ENCODE measurements at regions not wholly inside any gene's neighbourhood (a gene's known extent, or its start where the extent isn't known, plus 50 kb on each side); places are given as distances from the start of the nearest gene placed in this dataset.

DNA sequence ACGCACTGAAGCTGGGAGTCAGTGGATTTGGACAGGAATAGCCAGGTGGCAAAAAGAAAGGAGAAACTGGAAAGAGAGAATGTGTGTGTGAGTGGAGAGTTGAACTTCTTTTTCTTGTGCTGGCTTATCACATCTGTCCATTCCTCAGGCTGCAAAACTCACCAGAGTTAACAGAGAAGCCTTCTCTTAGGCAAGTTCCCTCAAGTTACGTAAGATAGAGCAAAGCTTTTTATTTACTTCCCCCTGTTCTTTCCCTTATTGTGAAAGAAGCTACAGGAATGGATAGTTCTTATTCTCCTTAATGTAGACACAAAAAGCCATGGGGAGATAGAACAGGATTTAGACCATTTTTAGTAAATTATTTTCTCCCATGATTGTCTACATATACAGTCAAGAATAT lies 188.6 kb downstream of the BMP2 start:
- in situ Hi-C loops (cut with HindIII; ENCODE audit: low pct_unique_long_range_greater_than_20kb, low sequenced_read_pairs) (no loop called here), intact Hi-C loops (cut with micrococcal nuclease; ENCODE audit: unreplicated experiment) (no loop called here)
- ATAC-seq (no peak), DNase-seq (ENCODE audit: low read depth, low spot score) (no peak)
- ChIA-PET POLR2A (no interaction called here), CTCF (no interaction called here)
- Histone ChIP-seq H3K4me1 (ENCODE audit: control insufficient read depth, insufficient read depth, low read length) (no peaks in the 10 kb centered on the region), H3K36me3 (ENCODE audit: control insufficient read depth, insufficient read depth, low read length) (no peaks in the 10 kb centered on the region), H3K9me3 (ENCODE audit: control insufficient read depth, insufficient read depth, low read depth, low read length) (peaks cover 3% of the 10 kb centered on the region; the same call in 1 of the 2 replicates), H3K27me3 (ENCODE audit: control insufficient read depth, insufficient read depth, low read length) (no peaks in the 10 kb centered on the region), H3K4me3 (ENCODE audit: low read depth in 2 of 2, low read length in 2 of 2) (no peak overlapping the region), H3K27ac (ENCODE audit: low read length) (no peak overlapping the region)
- TF ChIP-seq TCF7L2 (IDR thresholded peaks at IDR 0.05; ENCODE audit: low read depth, low read length) (no peak), CTCF (IDR thresholded peaks at IDR 0.05) (no peak), SIN3A (IDR thresholded peaks at IDR 0.05; ENCODE audit: borderline replicate concordance, insufficient read depth, low read depth, low read length) (no peak), POLR2AphosphoS5 (IDR thresholded peaks at IDR 0.05; ENCODE audit: low read depth, low read length) (no peak)
- TF ChIP-seq, protein P1, sequence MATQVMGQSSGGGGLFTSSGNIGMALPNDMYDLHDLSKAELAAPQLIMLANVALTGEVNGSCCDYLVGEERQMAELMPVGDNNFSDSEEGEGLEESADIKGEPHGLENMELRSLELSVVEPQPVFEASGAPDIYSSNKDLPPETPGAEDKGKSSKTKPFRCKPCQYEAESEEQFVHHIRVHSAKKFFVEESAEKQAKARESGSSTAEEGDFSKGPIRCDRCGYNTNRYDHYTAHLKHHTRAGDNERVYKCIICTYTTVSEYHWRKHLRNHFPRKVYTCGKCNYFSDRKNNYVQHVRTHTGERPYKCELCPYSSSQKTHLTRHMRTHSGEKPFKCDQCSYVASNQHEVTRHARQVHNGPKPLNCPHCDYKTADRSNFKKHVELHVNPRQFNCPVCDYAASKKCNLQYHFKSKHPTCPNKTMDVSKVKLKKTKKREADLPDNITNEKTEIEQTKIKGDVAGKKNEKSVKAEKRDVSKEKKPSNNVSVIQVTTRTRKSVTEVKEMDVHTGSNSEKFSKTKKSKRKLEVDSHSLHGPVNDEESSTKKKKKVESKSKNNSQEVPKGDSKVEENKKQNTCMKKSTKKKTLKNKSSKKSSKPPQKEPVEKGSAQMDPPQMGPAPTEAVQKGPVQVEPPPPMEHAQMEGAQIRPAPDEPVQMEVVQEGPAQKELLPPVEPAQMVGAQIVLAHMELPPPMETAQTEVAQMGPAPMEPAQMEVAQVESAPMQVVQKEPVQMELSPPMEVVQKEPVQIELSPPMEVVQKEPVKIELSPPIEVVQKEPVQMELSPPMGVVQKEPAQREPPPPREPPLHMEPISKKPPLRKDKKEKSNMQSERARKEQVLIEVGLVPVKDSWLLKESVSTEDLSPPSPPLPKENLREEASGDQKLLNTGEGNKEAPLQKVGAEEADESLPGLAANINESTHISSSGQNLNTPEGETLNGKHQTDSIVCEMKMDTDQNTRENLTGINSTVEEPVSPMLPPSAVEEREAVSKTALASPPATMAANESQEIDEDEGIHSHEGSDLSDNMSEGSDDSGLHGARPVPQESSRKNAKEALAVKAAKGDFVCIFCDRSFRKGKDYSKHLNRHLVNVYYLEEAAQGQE (IDR thresholded peaks at IDR 0.05; ENCODE audit: insufficient read depth in 1 of 2, low read depth in 2 of 2, low read length in 1 of 2), result no peak
- BruUV-seq (replicated peaks), result no TSS peak

- ChIA-PET CTCF (no interaction called here), POLR2A (no interaction called here)
- DNase-seq (ENCODE audit: low read depth, low spot score) (no peak), ATAC-seq (no peak)
- Histone ChIP-seq H3K27me3 (ENCODE audit: control insufficient read depth, insufficient read depth, low read length) (no peaks in the 10 kb centered on the region), H3K4me1 (ENCODE audit: control insufficient read depth, insufficient read depth, low read length) (no peaks in the 10 kb centered on the region), H3K36me3 (ENCODE audit: control insufficient read depth, insufficient read depth, low read length) (no peaks in the 10 kb centered on the region), H3K9me3 (ENCODE audit: control insufficient read depth, insufficient read depth, low read depth, low read length) (peaks cover 3% of the 10 kb centered on the region; the same call in 1 of the 2 replicates), H3K4me3 (ENCODE audit: low read depth in 2 of 2, low read length in 2 of 2) (no peak overlapping the region), H3K27ac (ENCODE audit: low read length) (no peak overlapping the region)
- in situ Hi-C loops (cut with HindIII; ENCODE audit: low pct_unique_long_range_greater_than_20kb, low sequenced_read_pairs) (no loop called here), intact Hi-C loops (cut with micrococcal nuclease; ENCODE audit: unreplicated experiment) (no loop called here)
- TF ChIP-seq SIN3A (IDR thresholded peaks at IDR 0.05; ENCODE audit: borderline replicate concordance, insufficient read depth, low read depth, low read length) (no peak), CTCF (IDR thresholded peaks at IDR 0.05) (no peak), POLR2AphosphoS5 (IDR thresholded peaks at IDR 0.05; ENCODE audit: low read depth, low read length) (no peak), TCF7L2 (IDR thresholded peaks at IDR 0.05; ENCODE audit: low read depth, low read length) (no peak)
- TF ChIP-seq, protein P1 (IDR thresholded peaks at IDR 0.05; ENCODE audit: insufficient read depth in 1 of 2, low read depth in 2 of 2, low read length in 1 of 2), result no peak
- no TSS peak for BruUV-seq (replicated peaks)
Observed at GRCh38 chr20:6956574-6956973, 189.1 kb downstream of the BMP2 start.

Data from Panc1 (cell line).